Adrenal gland (tissue), 5 donors: ENCODE measurements at regions not wholly inside any gene's neighbourhood (a gene's known extent, or its start where the extent isn't known, plus 50 kb on each side); places are given as distances from the start of the nearest gene placed in this dataset.

Experiments
- CTCF ChIP-seq, 6 experiments: fragments of 450-650 bp in 4 of 6; fragments of 200-600 bp in 2 of 6; sonication (generic) in 1 of 6; IDR thresholded peaks; 1 replicate in 5 of 6; 2 replicates in 1 of 6; pipeline versions ENCODE4 v1.5.1 to v1.8.0; 2016 to 2021; ENCODE audit warnings: antibody characterized with exemption in 6 of 6, mild to moderate bottlenecking in 2 of 6, moderate library complexity in 1 of 6
- POLR2A ChIP-seq, 2 donors: fragments of 450-650 bp; IDR thresholded peaks; one replicate each; pipeline ENCODE4 v1.6.1; 2017; ENCODE audit warnings: antibody characterized with exemption in 2 of 2, mild to moderate bottlenecking in 2 of 2, moderate library complexity in 1 of 2
- donor health status: DM: no; HTN: no; CAD: no.

DNA sequence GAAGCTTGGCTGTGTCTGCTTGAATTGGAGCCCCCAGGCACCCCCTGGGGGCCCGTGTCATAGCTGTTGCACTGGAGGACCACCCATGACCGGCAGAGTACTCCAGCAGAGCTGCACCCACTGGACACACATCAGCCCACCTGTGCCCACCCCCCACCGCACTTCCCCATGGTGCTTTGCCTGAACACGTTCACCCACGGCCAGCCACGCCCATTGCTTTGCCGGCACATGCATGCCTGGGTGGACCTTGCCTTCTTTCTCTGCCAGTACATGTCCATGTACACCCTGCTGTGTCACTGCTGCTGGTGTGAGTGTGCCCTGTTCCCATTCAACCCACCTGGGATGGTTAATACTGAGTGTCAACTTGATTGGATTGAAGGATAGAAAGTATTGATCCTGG lies 88.7 kb downstream of the SAMD9 start:
- no peak for TF ChIP-seq CTCF (IDR thresholded peaks at IDR 0.05)
- TF ChIP-seq POLR2A (IDR thresholded peaks at IDR 0.05): no peak
